ENCODE measurements at regions not wholly inside any gene's neighbourhood (a gene's known extent, or its start where the extent isn't known, plus 50 kb on each side); places are given as distances from the start of the nearest gene placed in this dataset.
"Not testable (repeated sequence)": the region's sequence is repeated elsewhere in the genome, so short reads cannot be mapped to it uniquely, and the experiment has no call there.

DNA sequence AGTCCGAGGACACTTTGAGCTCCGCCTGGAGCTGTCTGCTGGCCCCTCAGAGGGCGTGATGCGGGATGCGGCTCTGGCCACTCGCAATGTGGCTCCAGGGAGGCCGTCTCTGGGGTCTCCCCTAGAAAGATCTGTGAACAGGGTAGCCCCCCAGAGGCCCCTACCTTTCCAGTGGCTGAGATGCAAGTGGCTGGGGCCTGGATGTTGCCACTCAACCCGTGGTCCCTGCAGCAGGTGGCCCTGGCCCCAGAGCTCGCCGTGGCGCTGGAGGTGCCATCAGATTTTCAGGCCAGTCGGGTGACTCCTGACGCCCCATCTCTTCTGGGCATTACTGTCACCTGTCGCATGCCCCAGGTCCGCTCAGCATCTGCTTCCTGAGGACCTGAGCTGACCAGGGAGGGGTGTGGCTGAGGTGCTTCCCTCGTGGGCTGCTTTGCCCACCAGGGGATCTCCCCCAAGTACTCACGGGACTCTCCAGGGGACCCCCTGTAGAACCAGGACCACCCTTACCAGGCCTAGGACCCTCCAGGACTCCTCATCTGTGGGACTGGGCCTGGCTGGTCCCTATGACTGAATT lies 102.1 kb upstream of the LRPAP1 start:
- FAIRE-seq (no peak), ATAC-seq (no peak), DNase-seq (ENCODE audit: low spot score) (no peak)
- ChIA-PET POLR2A (no interaction called here), CTCF (ENCODE audit: low intra/inter-chr PET ratio, low total read pairs) (no interaction called here)
- intact Hi-C loops (cut with micrococcal nuclease; ENCODE audit: unreplicated experiment), result no loop called here
- no peak overlapping the region for H2AFZ ChIP-seq (ENCODE audit: low read length)
- no peaks in the 10 kb centered on the region for H4K20me1 ChIP-seq (ENCODE audit: insufficient read depth, low read length)
- no peaks in the 10 kb centered on the region for H3K79me2 ChIP-seq (ENCODE audit: insufficient read depth, low read length)
- no peak overlapping the region for H3K27ac ChIP-seq (ENCODE audit: extremely low read length, insufficient read depth, low read length)
- no TSS peak for BruUV-seq (replicated peaks)
- no peaks in the 10 kb centered on the region for H3K4me1 ChIP-seq (ENCODE audit: insufficient read depth, low read length)
- in situ Hi-C loops (cut with HindIII; ENCODE audit: extremely low pct_ligation_motif_present, low pct_unique_long_range_greater_than_20kb), result no loop called here
- H3K36me3 ChIP-seq (replicated peaks in 1 of 2; ENCODE audit: control insufficient read depth in 1 of 2, insufficient read depth in 2 of 2, low read length in 2 of 2), result no peaks in the 10 kb centered on the region
- H3K4me2 ChIP-seq (ENCODE audit: low read depth, low read length), result no peak overlapping the region
- H3K27me3 ChIP-seq (ENCODE audit: control insufficient read depth in 1 of 2, insufficient read depth in 2 of 2, low read length in 2 of 2), result peaks cover 9 to 27% of the 10 kb centered on the region in 2 experiments; a peak in 4 of 5 replicates
- TF ChIP-seq, protein P1, sequence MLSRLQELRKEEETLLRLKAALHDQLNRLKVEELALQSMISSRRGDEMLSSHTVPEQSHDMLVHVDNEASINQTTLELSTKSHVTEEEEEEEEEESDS (CRISPR knock-in tag; IDR thresholded peaks at IDR 0.05; ENCODE audit: borderline replicate concordance), result no peak
- TF ChIP-seq FOXM1 (CRISPR knock-in tag; IDR thresholded peaks at IDR 0.05), result no peak
- no peak for TF ChIP-seq NBN (conservative IDR thresholded peaks at IDR 0.05)
- no peak for TF ChIP-seq KLF6 (CRISPR knock-in tag; IDR thresholded peaks at IDR 0.05)
- TF ChIP-seq ZNF619 (CRISPR knock-in tag; IDR thresholded peaks at IDR 0.05), result no peak
- no peak for TF ChIP-seq RNF2 (conservative IDR thresholded peaks at IDR 0.05; ENCODE audit: low read depth)
- 25% methylated on average over 2 of the region's 17 CpGs for WGBS (ENCODE audit: low lambda C conversion rate)
- H3K4me3 ChIP-seq (replicated peaks in 1 of 3; ENCODE audit: insufficient read depth in 1 of 3, low read depth in 2 of 3, low read length in 3 of 3), result no peak overlapping the region
- no peaks in the 10 kb centered on the region for H3K9me3 ChIP-seq (ENCODE audit: low read length)
- no peak overlapping the region for H3K9ac ChIP-seq (ENCODE audit: insufficient read depth, low read depth, low read length)

DNA sequence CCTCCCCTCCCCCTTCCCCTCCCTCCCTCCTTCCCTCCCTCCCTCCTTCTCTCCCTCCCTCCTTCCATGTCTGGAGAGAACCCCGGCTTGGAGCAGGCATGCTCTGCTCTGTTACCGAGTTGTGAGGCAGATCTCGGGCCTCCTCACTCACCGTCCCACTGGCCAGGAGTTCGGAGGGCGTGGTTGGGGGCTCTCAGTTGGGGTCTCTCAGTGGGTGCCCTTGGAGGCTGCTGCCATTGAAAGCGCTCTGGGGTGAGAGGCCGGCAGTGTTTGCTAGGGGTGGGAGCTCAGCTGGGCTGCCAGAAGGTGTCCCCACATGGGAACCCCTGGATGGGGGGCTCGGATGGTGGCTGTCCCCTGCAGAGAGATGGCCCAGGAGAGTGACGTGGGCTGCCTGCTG lies 101.1 kb upstream of the LRPAP1 start:
- FAIRE-seq; H3K4me1 ChIP-seq (ENCODE audit: insufficient read depth, low read length); H3K4me2 ChIP-seq (ENCODE audit: low read depth, low read length); CTCF ChIA-PET (ENCODE audit: low intra/inter-chr PET ratio, low total read pairs); H3K9me3 ChIP-seq (ENCODE audit: low read length); H3K4me3 ChIP-seq (replicated peaks in 1 of 3; ENCODE audit: insufficient read depth in 1 of 3, low read depth in 2 of 3, low read length in 3 of 3); DNase-seq (ENCODE audit: low spot score); H2AFZ ChIP-seq (ENCODE audit: low read length); in situ Hi-C loops (cut with HindIII; ENCODE audit: extremely low pct_ligation_motif_present, low pct_unique_long_range_greater_than_20kb); H3K9ac ChIP-seq (ENCODE audit: insufficient read depth, low read depth, low read length); POLR2A ChIA-PET; H3K36me3 ChIP-seq (replicated peaks in 1 of 2; ENCODE audit: control insufficient read depth in 1 of 2, insufficient read depth in 2 of 2, low read length in 2 of 2); H3K27ac ChIP-seq (ENCODE audit: extremely low read length, insufficient read depth, low read length); H3K79me2 ChIP-seq (ENCODE audit: insufficient read depth, low read length); ATAC-seq; BruUV-seq (replicated peaks); H4K20me1 ChIP-seq (ENCODE audit: insufficient read depth, low read length); intact Hi-C loops (cut with micrococcal nuclease; ENCODE audit: unreplicated experiment): not testable (repeated sequence)
- peaks cover 7 to 21% of the 10 kb centered on the region in 2 experiments; a peak in 4 of 5 replicates for H3K27me3 ChIP-seq (ENCODE audit: control insufficient read depth in 1 of 2, insufficient read depth in 2 of 2, low read length in 2 of 2)
- 50% methylated on average over 6 of the region's 10 CpGs for WGBS (ENCODE audit: low lambda C conversion rate)

DNA sequence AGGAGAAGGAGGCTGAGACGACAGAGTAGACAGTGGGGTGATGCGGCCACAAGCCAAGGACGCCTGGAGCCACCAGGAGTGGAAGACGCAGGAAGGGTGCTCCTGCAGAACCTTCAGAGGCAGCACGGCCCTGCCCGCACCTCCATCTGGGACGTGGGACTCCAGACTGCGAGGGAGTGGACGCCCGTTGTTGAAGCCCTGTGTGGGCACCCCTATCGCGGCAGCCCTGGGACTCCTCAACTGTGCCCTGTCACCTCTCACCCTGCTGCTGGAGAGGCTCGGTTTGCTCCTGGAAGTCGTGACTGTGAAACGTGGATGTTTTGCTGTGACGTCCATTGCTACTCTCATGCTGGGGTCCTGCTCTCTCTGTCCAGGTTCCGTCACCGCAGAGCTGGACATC lies 100.6 kb upstream of the LRPAP1 start:
- in situ Hi-C loops (cut with HindIII; ENCODE audit: extremely low pct_ligation_motif_present, low pct_unique_long_range_greater_than_20kb); H3K9me3 ChIP-seq (ENCODE audit: low read length); H3K4me2 ChIP-seq (ENCODE audit: low read depth, low read length); POLR2A ChIA-PET; H3K36me3 ChIP-seq (replicated peaks in 1 of 2; ENCODE audit: control insufficient read depth in 1 of 2, insufficient read depth in 2 of 2, low read length in 2 of 2); H2AFZ ChIP-seq (ENCODE audit: low read length); H3K27ac ChIP-seq (ENCODE audit: extremely low read length, insufficient read depth, low read length); intact Hi-C loops (cut with micrococcal nuclease; ENCODE audit: unreplicated experiment); H3K4me3 ChIP-seq (replicated peaks in 1 of 3; ENCODE audit: insufficient read depth in 1 of 3, low read depth in 2 of 3, low read length in 3 of 3); CTCF ChIA-PET (ENCODE audit: low intra/inter-chr PET ratio, low total read pairs); H3K79me2 ChIP-seq (ENCODE audit: insufficient read depth, low read length); BruUV-seq (replicated peaks); ATAC-seq; H3K9ac ChIP-seq (ENCODE audit: insufficient read depth, low read depth, low read length); FAIRE-seq; H4K20me1 ChIP-seq (ENCODE audit: insufficient read depth, low read length); H3K4me1 ChIP-seq (ENCODE audit: insufficient read depth, low read length); DNase-seq (ENCODE audit: low spot score): not testable (repeated sequence)
- peaks cover 7 to 18% of the 10 kb centered on the region in 2 experiments; a peak in 4 of 5 replicates for H3K27me3 ChIP-seq (ENCODE audit: control insufficient read depth in 1 of 2, insufficient read depth in 2 of 2, low read length in 2 of 2)
- 89% methylated on average over 2 of the region's 18 CpGs for WGBS (ENCODE audit: low lambda C conversion rate)

DNA sequence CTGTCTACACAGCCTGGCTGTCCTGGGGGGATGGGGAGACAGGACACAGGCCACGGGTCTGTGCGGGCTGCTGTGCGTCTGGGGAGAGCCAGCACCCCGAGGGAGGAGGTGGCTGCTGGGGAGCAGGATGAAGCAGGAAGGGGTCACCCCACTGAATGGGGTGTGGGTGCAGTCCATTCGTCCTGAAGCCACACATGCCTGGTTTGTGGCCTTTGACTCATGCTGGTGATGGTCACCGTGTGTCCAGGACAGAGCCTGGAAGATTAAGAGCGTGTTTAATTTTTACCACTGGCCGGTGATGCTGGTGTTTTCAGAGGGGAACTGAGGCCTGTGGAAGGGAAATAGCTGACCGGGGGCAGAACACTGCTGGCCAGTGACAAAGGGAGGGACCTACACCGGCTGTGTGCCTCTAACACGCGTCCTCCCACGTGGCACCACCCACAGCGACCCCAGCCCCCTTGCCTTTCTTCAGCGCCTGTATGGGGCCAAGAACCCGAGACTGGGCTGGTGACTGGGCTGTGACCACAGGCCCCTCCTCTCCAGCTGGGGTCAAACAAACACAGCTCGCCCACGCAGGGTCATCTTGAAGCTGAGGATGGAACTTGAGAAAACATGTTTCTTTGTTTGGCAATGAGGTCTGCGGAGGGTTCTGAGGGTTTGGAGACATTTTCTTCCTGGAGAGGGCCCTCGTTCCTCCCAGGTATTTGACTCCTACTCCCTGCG lies 99.5 kb upstream of the LRPAP1 start:
- 18% methylated on average over 9 of the region's 21 CpGs for WGBS (ENCODE audit: low lambda C conversion rate)
- H2AFZ ChIP-seq (ENCODE audit: low read length); CTCF ChIA-PET (ENCODE audit: low intra/inter-chr PET ratio, low total read pairs); H3K4me3 ChIP-seq (replicated peaks in 1 of 3; ENCODE audit: insufficient read depth in 1 of 3, low read depth in 2 of 3, low read length in 3 of 3); H3K27ac ChIP-seq (ENCODE audit: extremely low read length, insufficient read depth, low read length); H3K9me3 ChIP-seq (ENCODE audit: low read length); H3K9ac ChIP-seq (ENCODE audit: insufficient read depth, low read depth, low read length); ATAC-seq; H4K20me1 ChIP-seq (ENCODE audit: insufficient read depth, low read length); H3K4me2 ChIP-seq (ENCODE audit: low read depth, low read length); H3K4me1 ChIP-seq (ENCODE audit: insufficient read depth, low read length); in situ Hi-C loops (cut with HindIII; ENCODE audit: extremely low pct_ligation_motif_present, low pct_unique_long_range_greater_than_20kb); H3K79me2 ChIP-seq (ENCODE audit: insufficient read depth, low read length); H3K36me3 ChIP-seq (replicated peaks in 1 of 2; ENCODE audit: control insufficient read depth in 1 of 2, insufficient read depth in 2 of 2, low read length in 2 of 2); intact Hi-C loops (cut with micrococcal nuclease; ENCODE audit: unreplicated experiment); FAIRE-seq; DNase-seq (ENCODE audit: low spot score); POLR2A ChIA-PET; BruUV-seq (replicated peaks): not testable (repeated sequence)
- H3K27me3 ChIP-seq (ENCODE audit: control insufficient read depth in 1 of 2, insufficient read depth in 2 of 2, low read length in 2 of 2), result peaks cover 8 to 17% of the 10 kb centered on the region in 2 experiments; a peak in 3 of 5 replicates
